GM12891 (cell line): ENCODE measurements at regions not wholly inside any gene's neighbourhood (a gene's known extent, or its start where the extent isn't known, plus 50 kb on each side); places are given as distances from the start of the nearest gene placed in this dataset.

ENCODE experiments used
- POLR2A ChIP-seq: IDR thresholded peaks from 2 replicates; pipeline ENCODE4 v1.6.1; 2011; ENCODE audit warnings: low read depth, low read length, control low read depth
- POLR2AphosphoS5 ChIP-seq: IDR thresholded peaks from 2 replicates; pipeline ENCODE4 v1.6.1; 2011; ENCODE audit warnings: low read depth, low read length, control low read depth
- TAF1 ChIP-seq: IDR thresholded peaks from 2 replicates; pipeline ENCODE4 v1.6.1; 2011; ENCODE audit warnings: low read depth, low read length, control low read depth

GRCh38 chr22:25478111-25478510 is 86.4 kb upstream of the GRK3 start:
- no peak for TF ChIP-seq POLR2AphosphoS5
- TF ChIP-seq POLR2A: no peak
- no peak for TF ChIP-seq TAF1
